ENCODE measurements at regions not wholly inside any gene's neighbourhood (a gene's known extent, or its start where the extent isn't known, plus 50 kb on each side); places are given as distances from the start of the nearest gene placed in this dataset.

DNA sequence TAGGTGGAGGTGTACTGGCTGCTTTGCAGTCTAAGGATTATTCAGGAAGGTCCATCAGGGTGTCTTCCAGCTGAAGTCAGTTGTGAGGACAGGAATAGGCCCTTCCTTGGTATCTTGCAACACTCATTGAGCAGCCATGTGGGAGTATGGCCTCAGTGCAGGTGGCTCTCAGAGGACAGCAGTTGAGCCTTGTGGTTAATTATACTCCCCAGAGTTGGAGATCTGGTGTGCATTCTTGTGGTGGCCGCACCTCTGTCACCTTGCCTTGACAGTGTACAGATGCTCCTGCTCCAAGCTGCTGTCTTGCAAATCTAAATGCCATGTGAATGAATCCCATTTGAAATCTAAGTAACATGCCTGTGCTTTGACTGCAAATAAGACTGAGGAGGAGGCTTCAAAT lies 339.9 kb upstream of the BCHE start:
- no peak overlapping the region for H3K9ac ChIP-seq (ENCODE audit: control insufficient read depth, extremely low read depth, insufficient read depth, low read length)

DNA sequence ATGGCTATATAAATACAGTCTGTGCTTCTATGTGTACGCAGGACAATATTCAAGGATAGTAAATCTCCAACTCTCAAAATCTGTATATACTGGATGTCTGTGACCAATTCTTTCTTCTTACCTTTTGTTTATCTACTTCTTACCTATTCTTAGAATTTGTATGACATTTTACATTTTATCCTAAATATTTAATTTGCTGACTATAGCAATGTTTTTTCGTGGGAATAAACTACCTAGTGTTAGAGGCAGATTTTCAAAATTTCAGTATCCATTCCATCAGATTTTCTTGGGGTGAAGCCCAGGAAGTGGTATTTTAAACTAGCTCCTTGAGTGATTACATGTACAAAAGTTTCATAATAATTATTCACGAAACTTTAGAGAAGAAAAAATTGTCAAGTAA lies 334.5 kb upstream of the BCHE start:
- Histone ChIP-seq H3K27me3 (ENCODE audit: control insufficient read depth, extremely low read depth, insufficient read depth, low read length) (no peaks in the 10 kb centered on the region), H3K79me2 (ENCODE audit: control insufficient read depth, insufficient read depth, low read length) (no peaks in the 10 kb centered on the region), H3K4me2 (ENCODE audit: control insufficient read depth, extremely low read depth, insufficient read depth, low read depth, low read length) (no peak overlapping the region), H3K9ac (ENCODE audit: control insufficient read depth, extremely low read depth, insufficient read depth, low read length) (no peak overlapping the region), H3K4me1 (ENCODE audit: control insufficient read depth, extremely low read depth, insufficient read depth, low read length) (no peaks in the 10 kb centered on the region), H2AFZ (ENCODE audit: control insufficient read depth, low read length) (no peak overlapping the region), H3K36me3 (ENCODE audit: control insufficient read depth in 2 of 2, extremely low read depth in 1 of 2, insufficient read depth in 2 of 2, low read length in 2 of 2) (no peaks in the 10 kb centered on the region), H4K20me1 (ENCODE audit: control insufficient read depth, extremely low read depth, insufficient read depth, low read length) (no peaks in the 10 kb centered on the region), H3K9me3 (ENCODE audit: control insufficient read depth, low read depth, low read length) (no peaks in the 10 kb centered on the region), H3K9me1 (ENCODE audit: control insufficient read depth, extremely low read depth, insufficient read depth, low read length) (no peaks in the 10 kb centered on the region), H3K4me3 (ENCODE audit: control insufficient read depth in 2 of 3, extremely low read depth in 1 of 3, insufficient read depth in 2 of 3, low read depth in 1 of 3, low read length in 3 of 3) (no peak overlapping the region), H3K27ac (ENCODE audit: control insufficient read depth, insufficient read depth, low read length) (no peak overlapping the region)
- FAIRE-seq (no peak), DNase-seq (ENCODE audit: low read depth, low spot score) (no peak)
- dilution Hi-C loops (cut with MboI; ENCODE audit: extremely low pct_ligation_motif_present, low sequenced_read_pairs) = no loop called here
- TF ChIP-seq EZH2 (IDR thresholded peaks at IDR 0.05; ENCODE audit: low read length) = no peak
- TF ChIP-seq, protein P1, sequence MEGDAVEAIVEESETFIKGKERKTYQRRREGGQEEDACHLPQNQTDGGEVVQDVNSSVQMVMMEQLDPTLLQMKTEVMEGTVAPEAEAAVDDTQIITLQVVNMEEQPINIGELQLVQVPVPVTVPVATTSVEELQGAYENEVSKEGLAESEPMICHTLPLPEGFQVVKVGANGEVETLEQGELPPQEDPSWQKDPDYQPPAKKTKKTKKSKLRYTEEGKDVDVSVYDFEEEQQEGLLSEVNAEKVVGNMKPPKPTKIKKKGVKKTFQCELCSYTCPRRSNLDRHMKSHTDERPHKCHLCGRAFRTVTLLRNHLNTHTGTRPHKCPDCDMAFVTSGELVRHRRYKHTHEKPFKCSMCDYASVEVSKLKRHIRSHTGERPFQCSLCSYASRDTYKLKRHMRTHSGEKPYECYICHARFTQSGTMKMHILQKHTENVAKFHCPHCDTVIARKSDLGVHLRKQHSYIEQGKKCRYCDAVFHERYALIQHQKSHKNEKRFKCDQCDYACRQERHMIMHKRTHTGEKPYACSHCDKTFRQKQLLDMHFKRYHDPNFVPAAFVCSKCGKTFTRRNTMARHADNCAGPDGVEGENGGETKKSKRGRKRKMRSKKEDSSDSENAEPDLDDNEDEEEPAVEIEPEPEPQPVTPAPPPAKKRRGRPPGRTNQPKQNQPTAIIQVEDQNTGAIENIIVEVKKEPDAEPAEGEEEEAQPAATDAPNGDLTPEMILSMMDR (optimal IDR thresholded peaks at IDR 0.05 in 1 of 3, IDR thresholded peaks at IDR 0.05 in 1 of 3, conservative IDR thresholded peaks at IDR 0.05 in 1 of 3; ENCODE audit: extremely low read depth in 1 of 3, insufficient read depth in 2 of 3, low read length in 3 of 3) = no peak

More for the DNA sequence above, 339.9 kb upstream of the BCHE start:
- Histone ChIP-seq H3K4me2 (ENCODE audit: control insufficient read depth, extremely low read depth, insufficient read depth, low read depth, low read length) (no peak overlapping the region), H3K9me1 (ENCODE audit: control insufficient read depth, extremely low read depth, insufficient read depth, low read length) (no peaks in the 10 kb centered on the region), H3K4me1 (ENCODE audit: control insufficient read depth, extremely low read depth, insufficient read depth, low read length) (no peaks in the 10 kb centered on the region), H4K20me1 (ENCODE audit: control insufficient read depth, extremely low read depth, insufficient read depth, low read length) (no peaks in the 10 kb centered on the region), H3K27me3 (ENCODE audit: control insufficient read depth, extremely low read depth, insufficient read depth, low read length) (no peaks in the 10 kb centered on the region), H2AFZ (ENCODE audit: control insufficient read depth, low read length) (no peak overlapping the region), H3K27ac (ENCODE audit: control insufficient read depth, insufficient read depth, low read length) (no peak overlapping the region), H3K36me3 (ENCODE audit: control insufficient read depth in 2 of 2, extremely low read depth in 1 of 2, insufficient read depth in 2 of 2, low read length in 2 of 2) (no peaks in the 10 kb centered on the region), H3K4me3 (ENCODE audit: control insufficient read depth in 2 of 3, extremely low read depth in 1 of 3, insufficient read depth in 2 of 3, low read depth in 1 of 3, low read length in 3 of 3) (no peak overlapping the region), H3K79me2 (ENCODE audit: control insufficient read depth, insufficient read depth, low read length) (no peaks in the 10 kb centered on the region), H3K9me3 (ENCODE audit: control insufficient read depth, low read depth, low read length) (no peaks in the 10 kb centered on the region)
- DNase-seq (ENCODE audit: low read depth, low spot score) (peak; percentile 9), FAIRE-seq (no peak)
- dilution Hi-C loops (cut with MboI; ENCODE audit: extremely low pct_ligation_motif_present, low sequenced_read_pairs) = no loop called here
- TF ChIP-seq, protein P1 (optimal IDR thresholded peaks at IDR 0.05 in 1 of 3, IDR thresholded peaks at IDR 0.05 in 1 of 3, conservative IDR thresholded peaks at IDR 0.05 in 1 of 3; ENCODE audit: extremely low read depth in 1 of 3, insufficient read depth in 2 of 3, low read length in 3 of 3) = no peak
- no peak for TF ChIP-seq EZH2 (IDR thresholded peaks at IDR 0.05; ENCODE audit: low read length)

Measured in keratinocyte (primary cell).